ENCODE measurements at regions not wholly inside any gene's neighbourhood (a gene's known extent, or its start where the extent isn't known, plus 50 kb on each side); places are given as distances from the start of the nearest gene placed in this dataset.

GRCh38 chr13:34623331-34623730 lies 318.7 kb upstream of the NBEA start:
- TF ChIP-seq CTCF (IDR thresholded peaks at IDR 0.05; ENCODE audit: low read depth, low read length) (no peak), EZH2phosphoT487 (IDR thresholded peaks at IDR 0.05; ENCODE audit: low read depth) (no peak)

Data from OCI-LY3 (cell line).